ENCODE measurements at regions not wholly inside any gene's neighbourhood (a gene's known extent, or its start where the extent isn't known, plus 50 kb on each side); places are given as distances from the start of the nearest gene placed in this dataset.

- 75% methylated on average over 2 of the region's 2 CpGs for WGBS
- Histone ChIP-seq H3K27ac (no peak overlapping the region), H3K27me3 (no peaks in the 10 kb centered on the region), H3K4me3 (no peak overlapping the region), H3K4me1 (peaks cover 12% of the 10 kb centered on the region), H3K9me3 (no peaks in the 10 kb centered on the region), H3K36me3 (no peaks in the 10 kb centered on the region)
- no peak for DNase-seq (ENCODE audit: low spot score in 2 of 2)
- TF ChIP-seq CTCF (IDR thresholded peaks at IDR 0.05), result no peak
- TF ChIP-seq POLR2AphosphoS5 (IDR thresholded peaks at IDR 0.05), result no peak
- TF ChIP-seq POLR2A (IDR thresholded peaks at IDR 0.05), result no peak
- TF ChIP-seq EP300 (IDR thresholded peaks at IDR 0.05), result no peak
These were observed 430.2 kb downstream of the DMAC1 start for GRCh38 chr9:7369384-7369821.

- no peak for DNase-seq (ENCODE audit: low spot score in 2 of 2)
- TF ChIP-seq POLR2AphosphoS5 (IDR thresholded peaks at IDR 0.05) (no peak), CTCF (IDR thresholded peaks at IDR 0.05) (no peak), POLR2A (IDR thresholded peaks at IDR 0.05) (no peak), EP300 (IDR thresholded peaks at IDR 0.05) (no peak)
- Histone ChIP-seq H3K9me3 (no peaks in the 10 kb centered on the region), H3K27me3 (no peaks in the 10 kb centered on the region), H3K4me1 (peaks cover 12% of the 10 kb centered on the region), H3K27ac (peak overlapping the region; percentile 51), H3K4me3 (no peak overlapping the region), H3K36me3 (no peaks in the 10 kb centered on the region)
- 24% methylated on average over 6 of the region's 6 CpGs for WGBS
These were observed 430.9 kb downstream of the DMAC1 start for GRCh38 chr9:7368410-7369292.

- DNase-seq (ENCODE audit: low spot score in 2 of 2), result no peak
- no peak for TF ChIP-seq POLR2A (IDR thresholded peaks at IDR 0.05)
- no peak for TF ChIP-seq POLR2AphosphoS5 (IDR thresholded peaks at IDR 0.05)
- no peak for TF ChIP-seq EP300 (IDR thresholded peaks at IDR 0.05)
- no peak for TF ChIP-seq CTCF (IDR thresholded peaks at IDR 0.05)
- Histone ChIP-seq H3K27me3 (no peaks in the 10 kb centered on the region), H3K27ac (no peak overlapping the region), H3K4me3 (no peak overlapping the region), H3K36me3 (no peaks in the 10 kb centered on the region), H3K4me1 (peaks cover 12% of the 10 kb centered on the region), H3K9me3 (no peaks in the 10 kb centered on the region)
- WGBS, result 66% methylated on average over 1 of the region's 1 CpG
These were observed 431.9 kb downstream of the DMAC1 start for GRCh38 chr9:7367726-7368125.

- no peak overlapping the region for H3K27ac ChIP-seq
- peaks cover 12% of the 10 kb centered on the region for H3K4me1 ChIP-seq
- no peak for DNase-seq (ENCODE audit: low spot score in 2 of 2)
- H3K27me3 ChIP-seq, result no peaks in the 10 kb centered on the region
- no peaks in the 10 kb centered on the region for H3K9me3 ChIP-seq
- TF ChIP-seq CTCF (IDR thresholded peaks at IDR 0.05) (no peak), POLR2AphosphoS5 (IDR thresholded peaks at IDR 0.05) (no peak), POLR2A (IDR thresholded peaks at IDR 0.05) (no peak)
- H3K4me3 ChIP-seq, result no peak overlapping the region
- H3K36me3 ChIP-seq, result no peaks in the 10 kb centered on the region
- 29% methylated on average over 1 of the region's 1 CpG for WGBS
These were observed 433.5 kb downstream of the DMAC1 start for GRCh38 chr9:7366121-7366520.

GRCh38 chr9:7363777-7364477 is 435.7 kb downstream of the DMAC1 start:
- Histone ChIP-seq H3K36me3 (no peaks in the 10 kb centered on the region), H3K4me3 (no peak overlapping the region), H3K27ac (no peak overlapping the region), H3K4me1 (peaks cover 8% of the 10 kb centered on the region), H3K27me3 (no peaks in the 10 kb centered on the region), H3K9me3 (no peaks in the 10 kb centered on the region)
- DNase-seq (ENCODE audit: low spot score in 2 of 2), result no peak
- TF ChIP-seq EP300 (IDR thresholded peaks at IDR 0.05), result no peak
- no peak for TF ChIP-seq POLR2A (IDR thresholded peaks at IDR 0.05)
- no peak for TF ChIP-seq POLR2AphosphoS5 (IDR thresholded peaks at IDR 0.05)
- 78% methylated on average over 4 of the region's 4 CpGs for WGBS
